Smooth muscle cell (in vitro differentiated cells): ENCODE measurements at regions not wholly inside any gene's neighbourhood (a gene's known extent, or its start where the extent isn't known, plus 50 kb on each side); places are given as distances from the start of the nearest gene placed in this dataset.
"Not testable (repeated sequence)": the region's sequence is repeated elsewhere in the genome, so short reads cannot be mapped to it uniquely, and the experiment has no call there.

ENCODE experiments used
- DNase-seq: peaks from one replicate; lab custom pipeline; 2025; ENCODE audit not compliant: unreplicated experiment; lab: John Stamatoyannopoulos, UW
- H2AFZ ChIP-seq: fragments of 200-600 bp; sonication (generic); 2 replicates; pipeline ENCODE4 v1.6.0; 2016; ENCODE audit warnings: antibody characterized with exemption, low read depth, mild to moderate bottlenecking
- H3F3A ChIP-seq: fragments of 200-600 bp; sonication (generic); 2 replicates; pipeline ENCODE4 v1.6.0; 2017; ENCODE audit warnings: antibody characterized with exemption, low read depth
- H3K27ac ChIP-seq: fragments of 200-600 bp; sonication (generic); 2 replicates; pipeline ENCODE4 v1.5.1; 2016; ENCODE audit warnings: low read depth, mild to moderate bottlenecking
- H3K27me3 ChIP-seq: fragments of 200-600 bp; sonication (generic); 2 replicates; pipeline ENCODE4 v1.6.1; 2016; ENCODE audit warnings: low read depth, mild to moderate bottlenecking
- H3K36me3 ChIP-seq: fragments of 200-600 bp; sonication (generic); 2 replicates; pipeline ENCODE4 v1.5.1; 2016; ENCODE audit warnings: low read depth
- H3K4me1 ChIP-seq: fragments of 200-600 bp; sonication (generic); 2 replicates; pipeline ENCODE4 v1.5.1; 2016; ENCODE audit warnings: low read depth
- H3K4me2 ChIP-seq: fragments of 200-600 bp; sonication (generic); 2 replicates; pipeline ENCODE4 v1.6.0; 2016; ENCODE audit warnings: mild to moderate bottlenecking
- H3K4me3 ChIP-seq: fragments of 200-600 bp; sonication (generic); 2 replicates; pipeline ENCODE4 v1.5.1; 2016; ENCODE audit warnings: mild to moderate bottlenecking
- H3K79me2 ChIP-seq: fragments of 200-600 bp; sonication (generic); 2 replicates; pipeline ENCODE4 v1.6.0; 2016; ENCODE audit warnings: low read depth, mild to moderate bottlenecking
- H3K9ac ChIP-seq: fragments of 200-600 bp; sonication (generic); 2 replicates; pipeline ENCODE4 v1.6.0; 2016; ENCODE audit warnings: low read depth
- H3K9me3 ChIP-seq: fragments of 200-600 bp; sonication (generic); replicated peaks from 2 replicates; pipeline ENCODE4 v1.5.1; 2016; ENCODE audit warnings: low read depth
- H4K20me1 ChIP-seq: fragments of 200-600 bp; sonication (generic); 2 replicates; pipeline ENCODE4 v1.6.0; 2016; ENCODE audit warnings: low read depth
- CTCF ChIP-seq: fragments of 200-600 bp; sonication (generic); IDR thresholded peaks from 2 replicates; pipeline ENCODE4 v1.5.1; 2017; ENCODE audit warnings: borderline replicate concordance, mild to moderate bottlenecking, antibody characterized with exemption; ENCODE audit not compliant: insufficient read depth, poor library complexity, severe bottlenecking
- WGBS: methylation state at CpG from one replicate; pipeline ENCODE4 v1.1.7; 2016; ENCODE audit warnings: low lambda C conversion rate; 5-methylcytosine and 5-hydroxymethylcytosine counted together

- 31% methylated on average over 3 of the region's 3 CpGs for WGBS
- no peak overlapping the region for H3K27ac ChIP-seq
- no peaks in the 10 kb centered on the region for H3F3A ChIP-seq
- DNase-seq = no peak
- no peaks in the 10 kb centered on the region for H3K9me3 ChIP-seq
- H3K36me3 ChIP-seq = no peaks in the 10 kb centered on the region
- peak overlapping the region; percentile 16 for H2AFZ ChIP-seq
- no peak overlapping the region for H3K9ac ChIP-seq
- no peak for TF ChIP-seq CTCF
- H3K27me3 ChIP-seq = no peaks in the 10 kb centered on the region
- H3K4me2 ChIP-seq = no peak overlapping the region
- H3K79me2 ChIP-seq = no peaks in the 10 kb centered on the region
- no peak overlapping the region for H3K4me3 ChIP-seq
- no peaks in the 10 kb centered on the region for H3K4me1 ChIP-seq
- no peaks in the 10 kb centered on the region for H4K20me1 ChIP-seq
Observed at GRCh38 chr2:16911746-16912145, 246.1 kb upstream of the CYRIA start.

DNA sequence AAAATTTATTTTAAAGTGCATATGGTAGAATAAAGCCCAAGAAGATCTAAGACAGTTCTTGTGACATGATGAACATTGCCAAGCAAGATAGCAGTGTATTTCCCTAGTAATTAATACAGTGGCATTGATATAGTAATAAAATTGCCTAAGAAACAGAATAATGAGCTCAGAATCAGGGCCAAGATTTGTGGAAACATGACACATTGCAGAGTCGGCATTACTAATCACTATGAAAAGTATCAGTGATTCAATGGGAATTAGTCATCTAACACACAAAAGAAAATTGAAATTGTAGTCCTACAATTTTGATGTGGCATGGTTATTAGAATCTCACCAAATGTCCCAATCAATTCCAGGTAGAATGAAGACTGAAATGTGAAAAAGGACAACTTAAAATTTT lies 243.0 kb upstream of the CYRIA start:
- TF ChIP-seq CTCF = no peak
- no peak overlapping the region for H3K4me3 ChIP-seq
- no peaks in the 10 kb centered on the region for H3F3A ChIP-seq
- 18% methylated on average over 1 of the region's 1 CpG for WGBS
- no peaks in the 10 kb centered on the region for H3K36me3 ChIP-seq
- H3K9ac ChIP-seq = no peak overlapping the region
- H3K79me2 ChIP-seq = no peaks in the 10 kb centered on the region
- DNase-seq = no peak
- no peaks in the 10 kb centered on the region for H3K4me1 ChIP-seq
- no peak overlapping the region for H2AFZ ChIP-seq
- no peak overlapping the region for H3K4me2 ChIP-seq
- no peaks in the 10 kb centered on the region for H3K27me3 ChIP-seq
- no peak overlapping the region for H3K27ac ChIP-seq
- H4K20me1 ChIP-seq = no peaks in the 10 kb centered on the region
- H3K9me3 ChIP-seq = no peaks in the 10 kb centered on the region

DNA sequence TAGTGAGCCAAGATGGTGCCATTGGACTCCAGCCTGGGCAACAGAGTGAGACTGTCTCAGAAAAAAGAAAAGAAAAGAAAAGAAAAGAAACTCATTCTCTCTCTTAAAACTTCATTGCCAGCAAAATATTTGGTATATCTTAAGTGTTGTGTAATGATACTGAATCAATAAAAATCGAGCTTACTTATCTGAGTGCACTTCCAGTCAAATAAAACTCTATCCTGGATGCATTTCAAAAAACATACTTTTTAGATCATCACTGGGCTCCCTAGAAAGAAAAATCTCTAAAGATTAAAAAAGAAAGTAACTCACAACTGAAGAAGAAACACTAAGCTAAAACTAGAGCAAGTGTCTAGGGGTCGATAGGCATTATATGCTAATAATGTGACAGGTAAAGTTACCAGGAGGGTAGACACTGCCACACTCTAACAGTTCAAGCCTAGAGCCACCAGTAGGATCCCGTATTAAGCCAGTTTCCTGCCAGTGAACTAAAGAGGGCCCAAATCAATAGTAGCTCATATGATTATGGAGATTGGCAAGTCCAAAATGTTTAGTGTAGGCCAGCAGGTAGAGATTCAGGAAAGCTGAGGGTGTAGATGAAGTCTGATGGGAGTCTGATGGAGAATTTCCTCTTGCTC lies 242.1 kb upstream of the CYRIA start:
- no peaks in the 10 kb centered on the region for H3F3A ChIP-seq
- no peaks in the 10 kb centered on the region for H3K27me3 ChIP-seq
- DNase-seq = no peak
- no peak overlapping the region for H2AFZ ChIP-seq
- no peak overlapping the region for H3K4me2 ChIP-seq
- H3K9me3 ChIP-seq = no peaks in the 10 kb centered on the region
- H3K27ac ChIP-seq = no peak overlapping the region
- H3K79me2 ChIP-seq = no peaks in the 10 kb centered on the region
- H4K20me1 ChIP-seq = no peaks in the 10 kb centered on the region
- TF ChIP-seq CTCF = no peak
- H3K9ac ChIP-seq = no peak overlapping the region
- no peaks in the 10 kb centered on the region for H3K36me3 ChIP-seq
- H3K4me3 ChIP-seq = no peak overlapping the region
- H3K4me1 ChIP-seq = no peaks in the 10 kb centered on the region
- WGBS = 82% methylated on average over 3 of the region's 3 CpGs

DNA sequence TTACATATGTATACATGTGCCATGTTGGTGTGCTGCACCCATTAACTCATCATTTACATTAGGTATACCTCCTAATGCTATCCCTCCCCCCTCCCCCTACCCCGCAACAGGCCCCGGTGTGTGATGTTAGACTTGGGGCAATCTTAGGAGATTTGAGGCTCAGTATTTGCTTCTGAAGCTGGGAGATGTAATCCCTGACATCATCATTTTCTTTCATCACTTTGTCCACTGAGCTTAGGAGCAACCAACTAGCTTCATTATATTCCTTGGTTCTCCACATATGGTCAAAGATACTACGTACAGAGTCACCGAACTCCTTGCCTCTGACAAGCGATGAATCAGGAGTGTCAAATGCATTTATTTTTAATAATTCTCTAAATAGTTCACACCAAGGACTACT lies 239.7 kb upstream of the CYRIA start:
- not testable (repeated sequence) for H2AFZ ChIP-seq, H4K20me1 ChIP-seq, H3K27ac ChIP-seq, H3K9ac ChIP-seq, H3K9me3 ChIP-seq, H3K4me3 ChIP-seq, H3K36me3 ChIP-seq, H3F3A ChIP-seq, H3K27me3 ChIP-seq, DNase-seq, H3K4me2 ChIP-seq, H3K79me2 ChIP-seq, H3K4me1 ChIP-seq
- 92% methylated on average over 5 of the region's 5 CpGs for WGBS
